Thyroid gland (tissue), 4 donors: ENCODE measurements at regions not wholly inside any gene's neighbourhood (a gene's known extent, or its start where the extent isn't known, plus 50 kb on each side); places are given as distances from the start of the nearest gene placed in this dataset.

Experiments
- POLR2A ChIP-seq, 2 donors: fragments of 450-650 bp; IDR thresholded peaks; one replicate each; pipeline ENCODE4 v1.6.1; 2017; ENCODE audit warnings: antibody characterized with exemption in 2 of 2, mild to moderate bottlenecking in 2 of 2, moderate library complexity in 1 of 2
- TF ChIP-seq, protein P1 (sequence below), 6 experiments: fragments of 200-600 bp in 3 of 6; fragments of 450-650 bp in 3 of 6; sonication (generic) in 3 of 6; IDR thresholded peaks; one replicate each; pipeline ENCODE4 v1.5.1; 2016 to 2019; ENCODE audit warnings: antibody characterized with exemption in 6 of 6, mild to moderate bottlenecking in 2 of 6, inconsistent platforms in 1 of 6, moderate library complexity in 1 of 6

DNA sequence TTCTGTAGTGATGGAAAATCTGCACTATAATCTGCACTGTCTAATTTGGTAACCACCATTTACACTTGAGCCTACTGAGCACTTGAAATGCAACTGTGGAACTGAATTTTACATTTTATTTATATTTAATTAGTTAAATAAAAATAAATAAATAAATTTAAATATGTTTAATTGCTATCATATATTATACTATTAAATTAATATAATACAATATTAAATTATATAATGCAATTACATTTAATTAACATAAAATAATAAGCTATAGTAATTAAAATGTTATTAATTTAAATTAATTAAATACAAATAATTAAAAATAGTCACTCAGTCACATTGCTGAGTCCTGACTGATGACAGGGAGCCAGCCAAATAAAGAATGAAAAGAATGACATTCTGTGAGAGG lies 170.2 kb upstream of the F9 start:
- TF ChIP-seq, protein P1, sequence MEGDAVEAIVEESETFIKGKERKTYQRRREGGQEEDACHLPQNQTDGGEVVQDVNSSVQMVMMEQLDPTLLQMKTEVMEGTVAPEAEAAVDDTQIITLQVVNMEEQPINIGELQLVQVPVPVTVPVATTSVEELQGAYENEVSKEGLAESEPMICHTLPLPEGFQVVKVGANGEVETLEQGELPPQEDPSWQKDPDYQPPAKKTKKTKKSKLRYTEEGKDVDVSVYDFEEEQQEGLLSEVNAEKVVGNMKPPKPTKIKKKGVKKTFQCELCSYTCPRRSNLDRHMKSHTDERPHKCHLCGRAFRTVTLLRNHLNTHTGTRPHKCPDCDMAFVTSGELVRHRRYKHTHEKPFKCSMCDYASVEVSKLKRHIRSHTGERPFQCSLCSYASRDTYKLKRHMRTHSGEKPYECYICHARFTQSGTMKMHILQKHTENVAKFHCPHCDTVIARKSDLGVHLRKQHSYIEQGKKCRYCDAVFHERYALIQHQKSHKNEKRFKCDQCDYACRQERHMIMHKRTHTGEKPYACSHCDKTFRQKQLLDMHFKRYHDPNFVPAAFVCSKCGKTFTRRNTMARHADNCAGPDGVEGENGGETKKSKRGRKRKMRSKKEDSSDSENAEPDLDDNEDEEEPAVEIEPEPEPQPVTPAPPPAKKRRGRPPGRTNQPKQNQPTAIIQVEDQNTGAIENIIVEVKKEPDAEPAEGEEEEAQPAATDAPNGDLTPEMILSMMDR (IDR thresholded peaks at IDR 0.05): no peak
- TF ChIP-seq POLR2A (IDR thresholded peaks at IDR 0.05): no peak
